ENCODE measurements at regions not wholly inside any gene's neighbourhood (a gene's known extent, or its start where the extent isn't known, plus 50 kb on each side); places are given as distances from the start of the nearest gene placed in this dataset.
"Not testable (repeated sequence)": the region's sequence is repeated elsewhere in the genome, so short reads cannot be mapped to it uniquely, and the experiment has no call there.

DNA sequence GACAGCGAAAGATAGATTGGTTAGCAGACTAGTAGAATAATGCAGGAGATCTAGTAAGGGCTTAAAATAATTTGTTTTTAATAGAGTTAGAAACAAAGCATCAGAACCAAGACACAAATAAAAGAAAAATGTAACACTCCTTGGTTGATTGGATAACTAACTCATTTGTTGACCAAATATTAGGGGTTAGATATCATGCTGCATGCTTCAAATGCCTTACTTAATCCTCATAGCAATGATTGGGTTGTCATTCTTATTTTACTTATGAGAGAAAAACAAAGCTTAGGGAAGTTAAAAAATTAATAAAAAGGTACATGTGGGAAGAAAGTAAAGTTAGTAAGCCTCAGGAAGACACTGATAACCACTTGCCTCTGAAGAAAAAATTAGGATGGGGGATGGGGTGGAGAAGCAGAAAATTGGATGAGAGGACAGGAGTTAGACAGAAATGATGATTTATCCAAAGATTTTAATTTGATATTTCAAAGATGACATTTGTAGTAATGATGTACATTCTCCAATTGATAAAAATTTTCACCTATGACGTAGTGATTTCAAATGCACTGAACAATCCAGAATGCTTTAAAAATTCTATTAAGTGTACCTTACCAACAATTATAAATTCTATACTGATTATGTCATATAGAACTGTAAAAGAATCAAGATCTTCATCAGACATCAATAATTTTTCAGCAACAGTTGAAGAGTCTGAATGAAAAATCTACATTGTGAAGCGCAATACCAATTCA, 374.7 kb downstream of the COL11A1 start:
- no peak overlapping the region for H3K4me3 ChIP-seq
- DNase-seq (ENCODE audit: low read depth in 1 of 2, low spot score in 2 of 2): no peak
- no peak overlapping the region for H3K27ac ChIP-seq
- H3K27me3 ChIP-seq (replicated peaks): no peaks in the 10 kb centered on the region
- no peaks in the 10 kb centered on the region for H3K36me3 ChIP-seq
- no peaks in the 10 kb centered on the region for H3K4me1 ChIP-seq (replicated peaks)
- H3K9me3 ChIP-seq (replicated peaks): no peaks in the 10 kb centered on the region

GRCh38 chr1:102732927-102733326, 375.4 kb downstream of the COL11A1 start:
- no peak overlapping the region for H3K4me3 ChIP-seq
- no peaks in the 10 kb centered on the region for H3K36me3 ChIP-seq
- no peaks in the 10 kb centered on the region for H3K9me3 ChIP-seq (replicated peaks)
- no peaks in the 10 kb centered on the region for H3K27me3 ChIP-seq (replicated peaks)
- no peaks in the 10 kb centered on the region for H3K4me1 ChIP-seq (replicated peaks)
- no peak overlapping the region for H3K27ac ChIP-seq
- DNase-seq (ENCODE audit: low read depth in 1 of 2, low spot score in 2 of 2): no peak

DNA sequence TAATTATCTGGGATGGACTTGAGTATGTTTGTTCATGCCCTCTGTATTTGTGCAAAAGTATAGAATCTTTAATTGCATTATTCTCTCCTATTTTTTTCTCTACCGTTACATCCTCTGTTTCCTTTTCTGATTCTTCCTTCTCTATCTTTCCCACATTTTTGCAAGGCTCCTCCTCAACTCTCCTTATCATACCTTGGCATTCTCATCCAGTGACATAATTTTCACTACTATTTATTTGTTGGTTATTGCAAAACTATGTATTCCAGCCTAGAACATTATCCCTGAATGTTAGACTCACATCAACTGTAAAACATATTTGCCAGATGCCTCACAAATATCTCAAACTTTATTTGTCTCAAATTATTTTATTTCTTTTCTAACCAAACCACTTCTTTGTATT, 381.9 kb downstream of the COL11A1 start:
- Histone ChIP-seq H3K4me1 (replicated peaks) (no peaks in the 10 kb centered on the region), H3K9me3 (replicated peaks) (no peaks in the 10 kb centered on the region), H3K27me3 (replicated peaks) (no peaks in the 10 kb centered on the region), H3K27ac (no peak overlapping the region), H3K4me3 (no peak overlapping the region), H3K36me3 (no peaks in the 10 kb centered on the region)
- DNase-seq (ENCODE audit: low read depth in 1 of 2, low spot score in 2 of 2): no peak

GRCh38 chr1:102724741-102725140, 383.6 kb downstream of the COL11A1 start:
- Histone ChIP-seq H3K4me3 (no peak overlapping the region), H3K9me3 (replicated peaks) (no peaks in the 10 kb centered on the region), H3K4me1 (replicated peaks) (no peaks in the 10 kb centered on the region), H3K27ac (no peak overlapping the region), H3K27me3 (replicated peaks) (no peaks in the 10 kb centered on the region), H3K36me3 (no peaks in the 10 kb centered on the region)
- DNase-seq (ENCODE audit: low read depth in 1 of 2, low spot score in 2 of 2): no peak

- Histone ChIP-seq H3K36me3 (no peaks in the 10 kb centered on the region), H3K9me3 (replicated peaks) (no peaks in the 10 kb centered on the region), H3K27ac (no peak overlapping the region), H3K27me3 (replicated peaks) (no peaks in the 10 kb centered on the region; the same call in 1 of the 2 replicates), H3K4me3 (no peak overlapping the region), H3K4me1 (replicated peaks) (no peaks in the 10 kb centered on the region)
- no peak for DNase-seq (ENCODE audit: low read depth in 1 of 2, low spot score in 2 of 2)
Observed at GRCh38 chr1:102715150-102715549, 393.2 kb downstream of the COL11A1 start.

- no peak overlapping the region for H3K27ac ChIP-seq
Observed at GRCh38 chr1:102699524-102699923, 408.8 kb downstream of the COL11A1 start.

DNA sequence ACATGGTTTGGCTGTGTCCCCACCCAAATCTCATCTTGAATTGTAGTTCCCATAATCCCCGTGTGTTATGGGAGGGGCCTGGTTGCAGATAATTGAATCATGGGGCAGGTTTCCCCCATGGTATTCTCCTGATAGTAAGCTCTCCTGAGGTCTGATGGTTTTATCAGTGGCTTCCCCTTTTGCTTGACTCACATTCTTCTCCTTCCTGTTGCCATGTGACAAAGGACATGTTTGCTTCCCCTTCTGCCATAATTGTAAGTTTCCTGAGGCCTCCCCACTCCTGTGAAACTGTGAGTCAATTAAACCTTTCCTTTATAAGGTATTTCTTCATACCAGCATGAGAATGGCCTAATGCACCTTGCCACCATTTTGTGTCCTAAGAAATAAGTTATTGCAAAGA, 415.0 kb downstream of the COL11A1 start:
- Histone ChIP-seq H3K27ac (no peak overlapping the region), H3K27me3 (replicated peaks) (no peaks in the 10 kb centered on the region), H3K36me3 (no peaks in the 10 kb centered on the region), H3K9me3 (replicated peaks) (no peaks in the 10 kb centered on the region), H3K4me1 (replicated peaks) (no peaks in the 10 kb centered on the region), H3K4me3 (no peak overlapping the region)
- DNase-seq (ENCODE audit: low read depth in 1 of 2, low spot score in 2 of 2): no peak

More at GRCh38 chr1:102699524-102699923, 408.8 kb downstream of the COL11A1 start:
- no peak overlapping the region for H3K4me3 ChIP-seq
- H3K9me3 ChIP-seq (replicated peaks): no peaks in the 10 kb centered on the region
- H3K36me3 ChIP-seq: no peaks in the 10 kb centered on the region
- no peak for DNase-seq (ENCODE audit: low read depth in 1 of 2, low spot score in 2 of 2)
- no peaks in the 10 kb centered on the region for H3K27me3 ChIP-seq (replicated peaks)
- H3K4me1 ChIP-seq (replicated peaks): no peaks in the 10 kb centered on the region

DNA sequence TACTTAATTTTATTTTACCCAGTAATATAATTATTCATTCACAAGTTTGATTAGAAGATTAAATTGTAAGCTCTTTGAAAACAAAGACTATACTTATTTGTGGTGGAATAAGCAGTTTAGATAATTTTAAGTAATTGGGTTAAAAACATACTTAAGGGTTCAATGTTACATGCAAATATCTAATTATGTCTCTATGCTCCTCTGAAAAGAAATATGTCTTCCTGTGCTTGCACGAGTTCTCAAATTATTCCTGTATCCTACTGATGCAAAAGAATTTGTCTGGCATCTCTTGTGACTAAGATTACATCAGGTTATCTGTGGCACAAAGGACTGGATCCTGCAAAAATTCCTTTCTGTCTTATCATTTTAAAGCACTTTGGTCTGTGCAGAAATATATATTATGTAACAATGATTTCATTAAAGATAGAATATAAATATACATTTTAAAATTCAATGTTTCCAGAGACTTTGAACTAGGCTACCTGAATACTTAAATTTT, 416.7 kb downstream of the COL11A1 start:
- Histone ChIP-seq H3K9me3 (replicated peaks) (no peaks in the 10 kb centered on the region), H3K4me1 (replicated peaks) (no peaks in the 10 kb centered on the region), H3K4me3 (no peak overlapping the region), H3K27ac (no peak overlapping the region), H3K36me3 (no peaks in the 10 kb centered on the region), H3K27me3 (replicated peaks) (no peaks in the 10 kb centered on the region)
- no peak for DNase-seq (ENCODE audit: low read depth in 1 of 2, low spot score in 2 of 2)

DNA sequence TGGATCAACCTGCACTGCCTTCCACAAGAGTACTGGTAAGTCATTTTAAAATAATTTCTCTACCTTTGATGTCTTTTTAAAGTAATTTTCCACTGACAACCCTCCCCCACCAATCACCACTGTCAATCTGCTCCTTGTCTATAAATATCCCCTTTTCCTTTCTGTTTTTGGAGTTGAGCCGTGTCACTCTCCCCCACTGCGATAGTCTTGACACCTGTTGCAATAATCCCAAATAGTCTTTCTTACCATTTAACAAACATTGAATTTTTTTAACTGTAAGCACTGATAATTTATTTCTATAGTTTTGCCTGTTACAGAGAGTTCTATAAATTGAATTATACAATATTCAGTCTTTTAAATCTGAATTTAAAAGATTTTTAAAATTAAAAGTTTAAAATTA, 420.9 kb downstream of the COL11A1 start:
- Histone ChIP-seq H3K4me3 (no peak overlapping the region), H3K9me3 (replicated peaks) (no peaks in the 10 kb centered on the region), H3K27me3 (replicated peaks) (no peaks in the 10 kb centered on the region), H3K27ac (no peak overlapping the region), H3K36me3 (no peaks in the 10 kb centered on the region), H3K4me1 (replicated peaks) (no peaks in the 10 kb centered on the region)
- DNase-seq (ENCODE audit: low read depth in 1 of 2, low spot score in 2 of 2): no peak

DNA sequence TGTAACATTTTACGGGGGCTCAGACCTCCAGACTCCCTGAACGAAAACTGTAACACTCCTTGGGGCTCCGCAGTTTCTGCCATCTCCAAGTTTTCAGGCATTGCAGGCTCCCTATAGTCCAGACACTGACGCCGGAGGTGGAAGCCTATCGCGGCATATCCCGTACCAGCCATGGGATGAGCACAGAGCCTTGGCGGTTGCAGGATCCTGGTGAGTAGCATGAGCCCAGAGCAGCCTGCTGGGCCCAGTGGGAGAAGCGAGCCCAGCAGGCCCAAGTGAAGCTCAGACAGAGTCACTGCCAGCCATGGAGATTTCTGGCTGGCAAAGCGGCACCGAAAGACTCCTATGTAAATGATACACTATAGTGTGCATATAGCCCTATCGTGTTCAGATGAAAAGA, 446.8 kb downstream of the COL11A1 start:
- Histone ChIP-seq H3K4me1 (replicated peaks) (no peaks in the 10 kb centered on the region), H3K36me3 (no peaks in the 10 kb centered on the region), H3K9me3 (replicated peaks) (no peaks in the 10 kb centered on the region), H3K27me3 (replicated peaks) (no peaks in the 10 kb centered on the region), H3K27ac (no peak overlapping the region), H3K4me3 (no peak overlapping the region)
- DNase-seq (ENCODE audit: low read depth in 1 of 2, low spot score in 2 of 2): no peak

GRCh38 chr1:102659876-102660483, 448.3 kb downstream of the COL11A1 start:
- not testable (repeated sequence) for H3K36me3 ChIP-seq; H3K27me3 ChIP-seq (replicated peaks); H3K27ac ChIP-seq; H3K4me3 ChIP-seq; H3K9me3 ChIP-seq (replicated peaks); H3K4me1 ChIP-seq (replicated peaks); DNase-seq (ENCODE audit: low read depth in 1 of 2, low spot score in 2 of 2)

DNA sequence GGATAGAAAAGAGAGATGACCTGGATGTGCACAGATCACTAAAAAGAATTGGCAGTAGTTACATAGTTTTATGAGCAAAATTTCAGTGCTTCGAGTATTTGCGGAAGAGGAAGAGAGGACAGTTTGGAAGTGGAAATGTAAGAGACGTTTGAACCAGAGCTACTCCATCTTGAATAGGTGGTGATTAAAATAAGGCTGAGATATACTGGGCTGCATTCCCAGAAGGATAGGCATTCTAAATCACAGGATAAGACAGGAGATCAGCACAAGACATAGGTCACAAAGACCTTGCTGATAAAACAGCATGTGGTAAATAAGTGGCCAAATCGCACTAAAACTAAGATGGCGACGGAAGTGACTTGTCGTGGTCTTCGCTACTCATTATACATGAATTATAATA, 453.3 kb downstream of the COL11A1 start:
- Histone ChIP-seq H3K27me3 (replicated peaks) (no peaks in the 10 kb centered on the region; the same call in 1 of the 2 replicates), H3K4me3 (no peak overlapping the region), H3K36me3 (no peaks in the 10 kb centered on the region), H3K9me3 (replicated peaks) (no peaks in the 10 kb centered on the region), H3K4me1 (replicated peaks) (no peaks in the 10 kb centered on the region), H3K27ac (no peak overlapping the region)
- DNase-seq (ENCODE audit: low read depth in 1 of 2, low spot score in 2 of 2): no peak

- DNase-seq (ENCODE audit: low read depth in 1 of 2, low spot score in 2 of 2): no peak
- Histone ChIP-seq H3K4me3 (no peak overlapping the region), H3K36me3 (no peaks in the 10 kb centered on the region), H3K27me3 (replicated peaks) (no peaks in the 10 kb centered on the region), H3K4me1 (replicated peaks) (no peaks in the 10 kb centered on the region), H3K27ac (no peak overlapping the region; the same call in 1 of the 2 replicates), H3K9me3 (replicated peaks) (no peaks in the 10 kb centered on the region)
Observed at GRCh38 chr1:102640872-102641271, 467.4 kb downstream of the COL11A1 start.

GRCh38 chr1:102640312-102640711, 468.0 kb downstream of the COL11A1 start:
- Histone ChIP-seq H3K4me3 (no peak overlapping the region), H3K36me3 (no peaks in the 10 kb centered on the region), H3K4me1 (replicated peaks) (no peaks in the 10 kb centered on the region), H3K27me3 (replicated peaks) (no peaks in the 10 kb centered on the region), H3K27ac (no peak overlapping the region), H3K9me3 (replicated peaks) (no peaks in the 10 kb centered on the region)
- DNase-seq (ENCODE audit: low read depth in 1 of 2, low spot score in 2 of 2): no peak
